ENCODE measurements at regions not wholly inside any gene's neighbourhood (a gene's known extent, or its start where the extent isn't known, plus 50 kb on each side); places are given as distances from the start of the nearest gene placed in this dataset.

DNA sequence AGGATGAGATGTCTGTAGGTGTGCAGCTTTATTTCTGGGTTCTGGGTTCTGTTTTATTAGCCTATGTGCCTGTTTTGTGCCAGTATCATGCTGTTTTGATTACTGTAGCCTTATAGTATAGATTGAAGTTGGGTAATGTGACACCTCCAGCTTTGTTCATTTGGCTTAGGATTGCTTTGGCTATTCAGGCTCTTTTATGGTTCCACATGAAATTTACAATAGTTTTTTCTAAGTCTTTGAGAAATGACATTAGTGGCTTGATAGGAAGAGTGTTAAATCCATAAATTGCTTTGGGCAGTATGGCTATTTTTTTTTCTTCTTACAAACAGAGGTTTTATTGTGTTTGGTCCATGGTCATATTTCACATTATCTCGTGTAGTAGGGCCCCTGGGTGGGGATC is 285.8 kb upstream of the GADL1 start:
- TF ChIP-seq EP300 (IDR thresholded peaks at IDR 0.05) (no peak), POLR2AphosphoS5 (IDR thresholded peaks at IDR 0.05) (no peak)

Measured in stomach (tissue), 4 donors.